Heart right ventricle (tissue), 16 donors: ENCODE measurements at regions not wholly inside any gene's neighbourhood (a gene's known extent, or its start where the extent isn't known, plus 50 kb on each side); places are given as distances from the start of the nearest gene placed in this dataset.
"Not testable (repeated sequence)": the region's sequence is repeated elsewhere in the genome, so short reads cannot be mapped to it uniquely, and the experiment has no call there.

Experiments used
- ATAC-seq, 8 donors: fragments of 200-7000 bp; cut with Tn5 transposase; one replicate each; pipeline ENCODE4 v1.9.1; 2020; ENCODE audit warnings: mild to moderate bottlenecking in 8 of 8, moderate library complexity in 8 of 8, moderate number of reproducible peaks in 1 of 8
- DNase-seq, 2 donors: peaks; one replicate each; pipeline ENCODE4 v3.0.0-alpha.2; 2020
- H3K27ac ChIP-seq, 10 donors: fragments of 200-600 bp; sonication (generic) in 2 of 10; one replicate each; pipeline versions ENCODE4 v1.5.0 to v1.8.0; 2020 to 2022; ENCODE audit warnings: mild to moderate bottlenecking in 3 of 10
- H3K27me3 ChIP-seq, 7 donors: fragments of 200-600 bp; one replicate each; pipeline ENCODE4 v1.8.0; 2021 to 2022; ENCODE audit warnings: mild to moderate bottlenecking in 2 of 7
- H3K36me3 ChIP-seq, 9 donors: fragments of 200-600 bp; sonication (generic) in 1 of 9; one replicate each; pipeline versions ENCODE4 v1.5.0 to v1.8.0; 2020 to 2022; ENCODE audit warnings: mild to moderate bottlenecking in 2 of 9
- H3K4me1 ChIP-seq, 9 donors: fragments of 200-600 bp; sonication (generic) in 1 of 9; one replicate each; pipeline versions ENCODE4 v1.5.0 to v1.8.0; 2020 to 2022; ENCODE audit warnings: mild to moderate bottlenecking in 4 of 9
- H3K4me3 ChIP-seq, 10 donors: fragments of 200-600 bp; sonication (generic) in 2 of 10; one replicate each; pipeline versions ENCODE4 v1.5.0 to v1.8.0; 2020 to 2022; ENCODE audit warnings: mild to moderate bottlenecking in 7 of 10, moderate library complexity in 2 of 10
- H3K9me3 ChIP-seq, 11 donors: fragments of 200-600 bp in 10 of 11; sonication (generic) in 2 of 11; one replicate each; pipeline versions ENCODE4 v1.5.0 to v1.8.0; 2013 to 2022; ENCODE audit warnings: mild to moderate bottlenecking in 2 of 11, control low read depth in 1 of 11, moderate library complexity in 1 of 11
- WGBS, 2 donors: extraction: QIAGEN DNeasy Blood & Tissue Kit; methylation state at CpG; one replicate each; pipeline ENCODE4 v1.1.7; 2013; ENCODE audit warnings: inconsistent platforms in 1 of 2; 5-methylcytosine and 5-hydroxymethylcytosine counted together
- intact Hi-C, 10 donors: fragments of 100-400 bp; cut with DNase I; formaldehyde crosslinking; loops; one replicate each; pipeline versions ENCODE4 v1.11.1 to v1.14.2; 2022
- TF ChIP-seq, protein P1 (sequence below), 9 donors: fragments of 200-600 bp; sonication (generic) in 2 of 9; IDR thresholded peaks; one replicate each; pipeline versions ENCODE4 v1.5.0 to v1.8.0; 2021 to 2022; ENCODE audit warnings: antibody characterized with exemption in 9 of 9, mild to moderate bottlenecking in 5 of 9, moderate library complexity in 1 of 9
- donor health status: Arrhythmogenic right ventricular cardiomyopathy.
- donor health status: ischemic (EF 13 %, LVEDD 7.1; RV severe dilation, severe dysfunction).
- donor health status: healthy with polysubstance abuse.
- donor health status: DM: no; HTN: yes; CAD: no.
- donor health status: DM: no; HTN: no; CAD: no.
- donor health status: ischemic (EF 25% LVEDD 6.9; RV normal size, moderate dysfunction).
- donor health status: ischemic (EF 25% LVEDD 5.7; RV mildly dilated, moderate dysfunction).
- donor health status: healthy.
- donor health status: DM: yes; HTN: yes; CAD: no.
- donor health status: Ischemic cardiomyopathy.
- donor health status: ischemic (EF 35%, LVEDD 5.7; RV mildly dilated, moderate dysfunction).
- donor health status: nonischemic (EF 11% LVEDD 7.7; RV severe dilation, severe dysfunction).
- donor health status: DM: yes; HTN: yes; CAD: no.
- donor health status: PGD.
- donor health status: ischemic (EF 29% LVEDD 5.4; RV normal size, mild dysfunction).
- donor health status: nonischemic (EF 23%, LVEDD 6.1; RV moderate dilation, normal function).

DNA sequence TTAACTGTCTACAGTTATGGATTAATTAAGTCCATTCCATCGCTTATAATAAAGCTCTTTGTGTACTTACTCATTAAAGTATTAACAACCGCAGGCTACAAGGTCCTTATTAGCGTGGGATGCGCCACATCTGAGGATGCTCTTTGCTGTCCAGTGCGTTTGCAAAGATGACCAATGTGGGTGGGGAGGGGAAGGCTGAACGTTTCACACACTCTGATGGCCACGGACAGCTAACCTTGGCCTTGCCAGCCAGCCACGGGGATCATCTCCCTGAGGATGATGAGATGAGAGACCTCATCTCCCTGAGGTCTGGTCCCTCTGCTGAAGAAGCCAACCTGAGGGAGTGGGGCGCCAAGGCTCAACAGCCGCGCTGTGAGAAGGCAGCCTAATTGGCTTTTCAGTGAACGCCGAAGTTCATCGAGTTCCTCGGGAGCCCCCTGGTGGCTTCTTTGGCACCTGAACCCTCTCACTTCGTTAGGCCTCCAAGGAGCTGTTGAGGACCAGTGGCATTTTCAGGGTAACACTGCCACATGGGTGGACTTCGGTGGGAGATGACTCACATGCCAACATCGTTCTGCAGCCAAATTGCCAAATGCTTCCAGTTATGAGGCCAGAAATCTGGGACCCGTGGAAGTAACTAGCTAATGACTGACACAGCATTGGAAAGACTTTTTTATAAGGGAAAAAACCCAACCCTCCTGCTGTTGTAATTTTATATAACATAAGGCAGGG is 69.3 kb upstream of the SEC11C start:
- no peaks in the 10 kb centered on the region for H3K36me3 ChIP-seq
- no peak overlapping the region for H3K4me3 ChIP-seq
- no peaks in the 10 kb centered on the region for H3K9me3 ChIP-seq
- ATAC-seq (peak; percentile 76 to 91 (median 85)), DNase-seq (peak; percentile 84)
- TF ChIP-seq, protein P1, sequence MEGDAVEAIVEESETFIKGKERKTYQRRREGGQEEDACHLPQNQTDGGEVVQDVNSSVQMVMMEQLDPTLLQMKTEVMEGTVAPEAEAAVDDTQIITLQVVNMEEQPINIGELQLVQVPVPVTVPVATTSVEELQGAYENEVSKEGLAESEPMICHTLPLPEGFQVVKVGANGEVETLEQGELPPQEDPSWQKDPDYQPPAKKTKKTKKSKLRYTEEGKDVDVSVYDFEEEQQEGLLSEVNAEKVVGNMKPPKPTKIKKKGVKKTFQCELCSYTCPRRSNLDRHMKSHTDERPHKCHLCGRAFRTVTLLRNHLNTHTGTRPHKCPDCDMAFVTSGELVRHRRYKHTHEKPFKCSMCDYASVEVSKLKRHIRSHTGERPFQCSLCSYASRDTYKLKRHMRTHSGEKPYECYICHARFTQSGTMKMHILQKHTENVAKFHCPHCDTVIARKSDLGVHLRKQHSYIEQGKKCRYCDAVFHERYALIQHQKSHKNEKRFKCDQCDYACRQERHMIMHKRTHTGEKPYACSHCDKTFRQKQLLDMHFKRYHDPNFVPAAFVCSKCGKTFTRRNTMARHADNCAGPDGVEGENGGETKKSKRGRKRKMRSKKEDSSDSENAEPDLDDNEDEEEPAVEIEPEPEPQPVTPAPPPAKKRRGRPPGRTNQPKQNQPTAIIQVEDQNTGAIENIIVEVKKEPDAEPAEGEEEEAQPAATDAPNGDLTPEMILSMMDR (IDR thresholded peaks at IDR 0.05) = peak; percentile 73 to 95 (median 89)
- peaks cover 0 to 7% (median 0%) of the 10 kb centered on the region in 9 donors for H3K4me1 ChIP-seq
- intact Hi-C loops = loop anchor here in 9 of 10 donors (1.0 to 10.0 kb wide), 7 partner anchors 288 to 556 kb away; no protein-coding TSS in a partner anchor
- no peaks in the 10 kb centered on the region for H3K27me3 ChIP-seq
- peak overlapping the region in 1 of 10 donors; percentile 16 for H3K27ac ChIP-seq
- WGBS, 2 donors = 29 to 31% methylated on average over 19 of the region's 19 CpGs

DNA sequence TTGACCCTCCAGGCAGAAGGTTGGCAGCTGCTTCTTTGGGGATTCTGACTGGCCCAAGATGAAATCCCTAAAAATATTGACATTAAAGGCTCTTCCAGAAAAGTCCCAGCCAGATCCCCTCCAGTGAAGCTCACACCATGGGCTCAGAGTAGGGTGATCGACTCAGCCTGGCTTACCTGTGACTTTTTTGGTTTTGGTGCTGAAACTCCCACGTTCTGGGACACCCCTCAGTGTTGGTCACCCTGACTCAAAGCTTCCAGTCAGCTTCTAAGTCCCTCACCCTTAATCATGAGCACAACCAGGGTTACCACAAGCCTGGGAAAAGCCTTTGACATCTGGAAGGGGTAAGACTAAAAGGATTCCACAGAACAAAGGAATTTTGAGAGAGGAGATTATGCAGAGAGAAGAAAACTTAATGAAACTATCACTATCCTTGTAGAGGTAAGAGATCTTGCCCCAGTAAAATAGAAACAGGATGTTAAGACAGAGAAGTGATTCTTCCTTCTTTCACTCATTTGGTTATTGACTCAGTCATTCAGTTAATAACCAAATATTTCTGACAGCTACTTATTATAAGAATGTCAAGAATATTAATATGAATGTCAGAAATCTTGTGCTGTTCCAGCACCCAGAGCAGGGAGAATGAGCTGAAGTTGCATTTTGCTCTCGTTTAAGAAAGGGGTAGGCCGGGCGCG is 66.8 kb upstream of the SEC11C start:
- Histone ChIP-seq H3K4me1 (peaks cover 0 to 14% (median 4%) of the 10 kb centered on the region in 9 donors), H3K4me3 (no peak overlapping the region), H3K27ac (no peak overlapping the region), H3K9me3 (no peaks in the 10 kb centered on the region), H3K27me3 (peaks cover 0 to 5% (median 0%) of the 10 kb centered on the region in 7 donors), H3K36me3 (no peaks in the 10 kb centered on the region)
- ATAC-seq = no peak
- WGBS, 2 donors = 97 to 98% methylated on average over 6 of the region's 6 CpGs
- TF ChIP-seq, protein P1 (IDR thresholded peaks at IDR 0.05) = no peak
- DNase-seq = no peak
- intact Hi-C loops = loop anchor here in 7 of 10 donors (2.0 to 10.0 kb wide), 5 partner anchors 291 to 558 kb away; no protein-coding TSS in a partner anchor

DNA sequence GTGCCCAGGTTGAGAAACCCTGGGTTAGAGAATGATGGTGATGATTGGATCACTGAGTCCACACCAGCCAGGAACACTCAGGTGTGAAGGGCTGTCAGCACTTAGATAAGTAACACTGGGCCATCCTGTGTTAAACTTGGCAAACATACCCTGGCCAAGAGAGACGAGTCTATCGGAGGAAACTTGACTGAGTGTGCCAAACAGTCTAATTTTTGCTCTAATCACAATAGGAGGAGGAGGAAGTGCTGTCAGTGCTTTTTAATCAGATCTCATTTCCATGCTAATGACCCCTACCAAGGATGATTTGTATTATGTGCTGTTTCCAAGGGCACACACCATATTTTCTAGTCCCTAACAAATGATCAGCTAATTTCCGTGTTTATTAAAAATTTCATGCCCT is 63.8 kb upstream of the SEC11C start:
- TF ChIP-seq, protein P1 (IDR thresholded peaks at IDR 0.05) = no peak
- H3K27me3 ChIP-seq = peaks cover 0 to 5% (median 0%) of the 10 kb centered on the region in 7 donors
- H3K4me3 ChIP-seq = no peak overlapping the region
- H3K27ac ChIP-seq = no peak overlapping the region
- intact Hi-C loops = loop anchor here in 6 of 10 donors (1.0 to 10.0 kb wide), 3 partner anchors 36 to 561 kb away; no protein-coding TSS in a partner anchor
- H3K36me3 ChIP-seq = no peaks in the 10 kb centered on the region
- peaks cover 0 to 10% (median 0%) of the 10 kb centered on the region in 9 donors for H3K4me1 ChIP-seq
- ATAC-seq = peak in 7 of 8 donors; percentile 20 to 65 (median 56)
- 28 to 31% methylated on average over 3 of the region's 3 CpGs for WGBS, 2 donors
- no peak for DNase-seq
- H3K9me3 ChIP-seq = no peaks in the 10 kb centered on the region

DNA sequence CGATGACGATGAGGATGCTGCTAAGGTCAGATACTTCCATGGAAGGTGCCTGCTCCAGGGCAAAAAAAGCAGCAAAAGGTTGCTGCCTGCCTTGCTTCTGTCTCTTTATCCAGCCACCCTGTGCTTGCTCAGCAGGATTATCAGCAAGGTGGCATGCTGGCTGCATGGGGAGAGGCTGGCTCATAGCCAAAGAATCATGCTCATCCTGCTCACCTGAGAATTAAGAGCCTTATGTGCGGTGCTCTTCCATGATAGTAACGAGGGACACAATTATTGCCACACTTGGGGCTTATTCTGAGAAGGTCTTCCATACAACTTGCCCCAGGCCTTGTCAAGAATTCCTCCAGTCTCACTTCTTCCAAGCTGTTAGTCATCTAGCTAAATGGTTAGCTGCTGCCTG is 60.4 kb upstream of the SEC11C start:
- TF ChIP-seq, protein P1 (IDR thresholded peaks at IDR 0.05) = no peak
- WGBS, 2 donors = 89 to 91% methylated on average over 4 of the region's 4 CpGs
- no peaks in the 10 kb centered on the region for H3K36me3 ChIP-seq
- no peak for ATAC-seq
- H3K9me3 ChIP-seq = no peaks in the 10 kb centered on the region
- H3K4me1 ChIP-seq = peaks cover 0 to 10% (median 0%) of the 10 kb centered on the region in 9 donors
- H3K4me3 ChIP-seq = no peak overlapping the region
- no peak overlapping the region for H3K27ac ChIP-seq
- peaks cover 0 to 20% (median 10%) of the 10 kb centered on the region in 7 donors for H3K27me3 ChIP-seq
- DNase-seq = no peak
- intact Hi-C loops = loop anchor here in 6 of 10 donors (10.0 kb wide), 2 partner anchors 554 to 564 kb away; no protein-coding TSS in a partner anchor

DNA sequence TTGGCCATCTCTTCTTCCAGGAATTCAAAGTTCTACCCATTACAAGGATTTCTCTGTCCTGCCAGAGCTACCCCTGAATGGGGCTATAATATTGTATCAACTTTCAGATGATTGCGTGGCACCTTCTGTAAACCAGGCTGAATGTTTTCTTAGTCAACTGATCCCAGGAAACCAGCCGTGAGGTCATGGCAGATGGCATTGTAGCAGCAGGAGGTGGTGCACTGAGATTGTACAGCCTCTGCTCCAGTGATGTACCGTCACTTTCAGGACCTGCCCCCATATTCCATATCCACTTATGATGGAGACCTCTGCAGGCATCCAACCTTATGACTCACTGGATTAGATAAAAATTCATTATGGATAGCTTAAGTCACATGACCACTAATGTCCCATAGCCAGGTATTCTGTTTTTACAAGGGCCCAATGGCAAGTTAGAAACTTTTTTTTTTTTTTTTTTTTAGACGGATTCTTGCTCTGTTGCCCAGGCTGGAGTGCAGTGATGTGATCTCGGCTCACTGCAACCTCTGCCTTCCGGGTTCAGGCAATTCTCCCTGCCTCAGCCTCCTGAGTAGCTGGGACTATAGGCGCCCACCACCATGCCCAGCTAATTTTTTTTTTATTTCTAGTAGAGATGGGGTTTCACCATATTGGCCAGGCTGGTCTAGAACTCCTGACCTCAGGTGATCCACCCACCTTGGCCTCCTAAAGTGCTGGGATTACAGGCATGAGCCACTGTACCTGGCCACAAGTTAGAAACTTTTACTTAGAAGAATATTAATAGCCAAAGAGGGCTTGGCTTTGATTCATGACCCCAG is 59.8 kb upstream of the SEC11C start:
- H3K9me3 ChIP-seq, H3K36me3 ChIP-seq, H3K4me3 ChIP-seq, ATAC-seq, H3K27ac ChIP-seq, DNase-seq: not testable (repeated sequence)
- intact Hi-C loops = loop anchor here in 7 of 10 donors (5.0 to 10.0 kb wide), 4 partner anchors 315 to 565 kb away; no protein-coding TSS in a partner anchor
- Histone ChIP-seq H3K27me3 (peaks cover 0 to 23% (median 10%) of the 10 kb centered on the region in 7 donors), H3K4me1 (peaks cover 0 to 10% (median 0%) of the 10 kb centered on the region in 9 donors)
- 94 to 95% methylated on average over 7 of the region's 7 CpGs for WGBS, 2 donors
